ENCODE measurements at regions not wholly inside any gene's neighbourhood (a gene's known extent, or its start where the extent isn't known, plus 50 kb on each side); places are given as distances from the start of the nearest gene placed in this dataset.

- TF ChIP-seq ZHX1 (CRISPR knock-in tag; IDR thresholded peaks at IDR 0.05; ENCODE audit: low read depth) (no peak), ONECUT2 (CRISPR knock-in tag; IDR thresholded peaks at IDR 0.05) (no peak), CSRNP1 (CRISPR knock-in tag; IDR thresholded peaks at IDR 0.05) (no peak), ZSCAN25 (CRISPR knock-in tag; IDR thresholded peaks at IDR 0.05) (no peak), MBNL3 (CRISPR knock-in tag; conservative IDR thresholded peaks at IDR 0.05) (no peak)
- TF ChIP-seq, protein P1, sequence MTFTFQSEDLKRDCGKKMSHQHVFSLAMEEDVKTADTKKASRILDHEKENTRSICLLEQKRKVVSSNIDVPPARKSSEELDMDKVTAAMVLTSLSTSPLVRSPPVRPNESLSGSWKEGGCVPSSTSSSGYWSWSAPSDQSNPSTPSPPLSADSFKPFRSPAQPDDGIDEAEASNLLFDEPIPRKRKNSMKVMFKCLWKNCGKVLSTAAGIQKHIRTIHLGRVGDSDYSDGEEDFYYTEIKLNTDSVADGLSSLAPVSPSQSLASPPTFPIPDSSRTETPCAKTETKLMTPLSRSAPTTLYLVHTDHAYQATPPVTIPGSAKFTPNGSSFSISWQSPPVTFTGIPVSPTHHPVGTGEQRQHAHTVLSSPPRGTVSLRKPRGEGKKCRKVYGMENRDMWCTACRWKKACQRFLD (CRISPR knock-in tag; IDR thresholded peaks at IDR 0.05; ENCODE audit: borderline replicate concordance) = no peak
Measured at GRCh38 chr14:99050309-99050708, 221.7 kb downstream of the BCL11B start (continued).

- no peaks in the 10 kb centered on the region for H3K36me3 ChIP-seq (replicated peaks in 1 of 2; ENCODE audit: control insufficient read depth in 1 of 2, insufficient read depth in 2 of 2, low read length in 2 of 2)
- H3K9me3 ChIP-seq (ENCODE audit: low read length) = no peaks in the 10 kb centered on the region
- no peaks in the 10 kb centered on the region for H3K79me2 ChIP-seq (ENCODE audit: insufficient read depth, low read length)
- H3K27ac ChIP-seq (ENCODE audit: extremely low read length, insufficient read depth, low read length) = no peak overlapping the region
- in situ Hi-C loops (cut with HindIII; ENCODE audit: extremely low pct_ligation_motif_present, low pct_unique_long_range_greater_than_20kb) = no loop called here
- no peak for TF ChIP-seq ZNF530 (CRISPR knock-in tag; IDR thresholded peaks at IDR 0.05; ENCODE audit: low read depth)
- peak; percentile 55 for TF ChIP-seq ATF7 (IDR thresholded peaks at IDR 0.05)
- TF ChIP-seq ATF7 (CRISPR knock-in tag; IDR thresholded peaks at IDR 0.05) = no peak
- no peak for TF ChIP-seq ZNF543 (CRISPR knock-in tag; IDR thresholded peaks at IDR 0.05)
- DNase-seq (ENCODE audit: low spot score) = no peak
- no peak for ATAC-seq
- H3K27me3 ChIP-seq (ENCODE audit: control insufficient read depth in 1 of 2, insufficient read depth in 2 of 2, low read length in 2 of 2) = no peaks in the 10 kb centered on the region; a peak in 1 of 5 replicates
- ChIA-PET CTCF (ENCODE audit: low intra/inter-chr PET ratio, low total read pairs) (no interaction called here), POLR2A (no interaction called here)
- 9% methylated on average over 2 of the region's 2 CpGs for WGBS (ENCODE audit: low lambda C conversion rate)
- no peaks in the 10 kb centered on the region for H4K20me1 ChIP-seq (ENCODE audit: insufficient read depth, low read length)
- intact Hi-C loops (cut with micrococcal nuclease; ENCODE audit: unreplicated experiment) = no loop called here
- no peak overlapping the region for H3K4me2 ChIP-seq (ENCODE audit: low read depth, low read length)
- H3K4me3 ChIP-seq (replicated peaks in 1 of 3; ENCODE audit: insufficient read depth in 1 of 3, low read depth in 2 of 3, low read length in 3 of 3) = no peak overlapping the region
- BruUV-seq (replicated peaks) = no TSS peak
- no peak overlapping the region for H2AFZ ChIP-seq (ENCODE audit: low read length)
- H3K9ac ChIP-seq (ENCODE audit: insufficient read depth, low read depth, low read length) = no peak overlapping the region
- no peak for FAIRE-seq
- no peaks in the 10 kb centered on the region for H3K4me1 ChIP-seq (ENCODE audit: insufficient read depth, low read length)
Measured at GRCh38 chr14:99052467-99052866, 219.5 kb downstream of the BCL11B start.

Data from HepG2 (cell line).